BLaER1 treated with 17β-estradiol and CSF1 and Interleukin-3, amounts not matched to agents 10 nM and 100 nM (cell line): ENCODE measurements at regions not wholly inside any gene's neighbourhood (a gene's known extent, or its start where the extent isn't known, plus 50 kb on each side); places are given as distances from the start of the nearest gene placed in this dataset.

Experiments
- H3K27ac ChIP-seq, 11 experiments: shearing (Covaris generic); formaldehyde crosslinking; 2 replicates each; pipeline ENCODE4 v1.8.1; 2022
- H3K27me3 ChIP-seq, 11 experiments: shearing (Covaris generic); formaldehyde crosslinking; 2 replicates each; pipeline ENCODE4 v1.8.1; 2022
- H3K36me3 ChIP-seq, 11 experiments: shearing (Covaris generic); formaldehyde crosslinking; 2 replicates each; pipeline ENCODE4 v1.8.1; 2022
- H3K4me1 ChIP-seq, 10 experiments: shearing (Covaris generic); formaldehyde crosslinking; 2 replicates each; pipeline ENCODE4 v1.8.1; 2022
- H3K4me2 ChIP-seq, 11 experiments: shearing (Covaris generic); formaldehyde crosslinking; 2 replicates each; pipeline ENCODE4 v1.8.1; 2022
- H3K4me3 ChIP-seq, 10 experiments: shearing (Covaris generic); formaldehyde crosslinking; 2 replicates each; pipeline ENCODE4 v1.8.1; 2022
- H3K9ac ChIP-seq, 11 experiments: shearing (Covaris generic); formaldehyde crosslinking; 2 replicates each; pipeline ENCODE4 v1.8.1; 2022
- H3K9me3 ChIP-seq, 11 experiments: shearing (Covaris generic); formaldehyde crosslinking; replicated peaks in 1 of 11; 2 replicates each; pipeline ENCODE4 v1.8.1; 2022
- H4K20me1 ChIP-seq, 11 experiments: shearing (Covaris generic); formaldehyde crosslinking; 2 replicates each; pipeline ENCODE4 v1.8.1; 2022
- Cebpa-rat ChIP-seq, 11 experiments: shearing (Covaris generic); IDR thresholded peaks; 2 replicates each; pipeline ENCODE4 v1.8.1; 2022

DNA sequence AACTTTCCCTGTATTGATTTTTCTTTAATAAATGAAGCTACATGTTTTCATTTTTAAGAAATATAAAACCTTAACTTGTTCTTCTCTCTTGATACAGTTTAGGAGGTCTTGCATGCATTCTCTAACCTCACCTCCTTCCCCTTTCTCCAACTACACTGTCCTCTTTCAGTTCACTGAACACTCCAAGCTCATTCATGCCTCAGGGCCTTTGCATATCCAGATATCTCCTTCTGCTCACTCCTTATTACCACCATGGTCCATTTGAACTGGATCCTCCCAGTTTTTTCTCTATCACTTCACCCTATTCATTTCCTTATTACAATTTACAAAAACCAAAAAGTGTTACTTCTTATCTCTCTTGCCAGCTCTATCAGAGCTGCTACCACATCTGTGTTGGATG is 242.9 kb upstream of the PLEKHG7 start:
- Histone ChIP-seq H3K36me3 (no peaks in the 10 kb centered on the region), H3K4me1 (peaks cover 20 to 46% (median 30%) of the 10 kb centered on the region in 10 experiments), H3K4me2 (no peak overlapping the region), H3K27ac (no peak overlapping the region), H3K27me3 (no peaks in the 10 kb centered on the region), H3K4me3 (no peak overlapping the region), H3K9ac (no peak overlapping the region), H4K20me1 (no peaks in the 10 kb centered on the region), H3K9me3 (peaks cover 0 to 26% (median 12%) of the 10 kb centered on the region in 11 experiments; a peak in 12 of 22 replicates)
- TF ChIP-seq Cebpa-rat (IDR thresholded peaks at IDR 0.05) = no peak

DNA sequence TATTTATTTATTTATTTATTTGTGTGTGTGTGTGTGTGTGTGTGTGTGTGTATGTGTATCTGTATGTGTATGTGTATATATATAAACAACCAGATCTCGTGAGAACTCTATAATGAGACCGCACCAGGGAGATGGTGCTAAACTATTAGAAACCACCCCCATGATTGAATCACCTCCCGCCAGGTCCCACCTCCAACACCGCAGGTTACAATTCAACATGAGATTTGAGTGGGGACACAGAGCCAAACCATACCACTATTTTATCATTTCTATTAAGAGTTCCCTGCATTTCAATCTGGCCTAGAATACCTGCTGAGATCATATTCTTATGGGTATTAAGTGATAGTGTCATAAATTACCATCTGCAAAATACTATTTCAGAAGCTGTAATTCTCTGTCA is 243.8 kb upstream of the PLEKHG7 start:
- Histone ChIP-seq H4K20me1 (no peaks in the 10 kb centered on the region), H3K9ac (no peak overlapping the region), H3K4me1 (peaks cover 20 to 46% (median 30%) of the 10 kb centered on the region in 10 experiments), H3K27me3 (no peaks in the 10 kb centered on the region), H3K9me3 (peaks cover 0 to 24% (median 13%) of the 10 kb centered on the region in 11 experiments; a peak in 12 of 22 replicates), H3K4me2 (no peak overlapping the region), H3K4me3 (no peak overlapping the region), H3K27ac (no peak overlapping the region), H3K36me3 (no peaks in the 10 kb centered on the region)
- TF ChIP-seq Cebpa-rat (IDR thresholded peaks at IDR 0.05) = no peak

DNA sequence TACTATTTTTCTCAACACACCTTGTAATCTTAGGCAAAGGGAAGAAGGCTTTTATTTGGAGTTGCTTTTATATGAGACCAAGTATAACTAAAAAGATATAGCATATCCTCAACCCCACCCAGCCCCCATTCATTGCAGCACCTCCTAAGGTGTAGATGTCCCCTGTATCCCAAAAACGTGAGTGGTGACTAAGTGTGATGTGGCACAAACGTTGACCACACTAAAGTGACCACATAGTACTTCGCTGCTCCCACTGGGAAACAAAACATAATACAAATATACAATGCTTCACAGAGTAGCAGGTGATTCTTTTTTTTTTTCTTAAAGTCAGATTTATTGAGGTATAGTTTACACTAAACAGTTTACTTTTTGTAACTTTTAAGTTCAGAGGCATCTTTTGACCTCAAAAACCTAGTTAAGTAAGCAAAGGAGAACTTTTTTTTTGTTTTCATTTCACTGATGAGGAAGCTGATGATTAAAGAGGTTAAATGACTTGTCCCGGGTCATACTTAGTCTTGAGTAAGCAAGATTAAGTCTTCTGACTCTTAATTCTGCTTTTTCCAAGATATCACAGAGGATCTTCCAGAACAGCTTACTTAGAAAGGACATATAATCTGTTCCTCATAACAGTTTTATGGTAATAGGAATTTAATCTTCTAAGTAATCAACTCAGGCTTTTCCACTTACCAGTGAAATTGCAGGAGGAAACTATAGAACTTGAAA is 245.2 kb upstream of the PLEKHG7 start:
- H3K36me3 ChIP-seq = no peaks in the 10 kb centered on the region
- peak overlapping the region in 3 of 11 experiments; percentile 4 to 36 (median 19); a peak in 2 of 22 replicates for H3K4me2 ChIP-seq
- no peak overlapping the region for H3K4me3 ChIP-seq
- no peaks in the 10 kb centered on the region for H4K20me1 ChIP-seq
- peaks cover 15 to 38% (median 18%) of the 10 kb centered on the region in 10 experiments for H3K4me1 ChIP-seq
- no peak for TF ChIP-seq Cebpa-rat (IDR thresholded peaks at IDR 0.05)
- peaks cover 0 to 36% (median 15%) of the 10 kb centered on the region in 11 experiments; a peak in 14 of 22 replicates for H3K9me3 ChIP-seq
- H3K27ac ChIP-seq = peak overlapping the region in 2 of 11 experiments; percentile 1 to 9; a peak in 2 of 22 replicates
- H3K27me3 ChIP-seq = no peaks in the 10 kb centered on the region
- no peak overlapping the region for H3K9ac ChIP-seq

DNA sequence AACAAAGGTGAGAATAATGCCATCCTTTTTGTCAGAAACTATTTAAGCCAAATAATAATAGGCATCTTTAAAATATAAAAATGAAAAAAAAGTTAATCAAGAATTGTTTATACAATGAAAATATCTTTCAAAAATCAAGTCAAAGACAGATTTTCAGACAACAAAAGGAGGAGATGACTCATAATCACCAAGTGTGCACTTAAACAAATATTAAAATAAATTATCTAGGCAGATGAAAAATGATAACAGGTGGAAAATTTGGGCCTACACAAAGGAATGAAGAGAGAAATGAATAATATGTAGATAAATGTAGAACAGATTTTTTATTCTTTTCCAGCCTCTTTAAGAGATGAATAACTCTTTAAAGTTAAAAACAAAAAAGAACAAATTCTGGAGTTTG is 250.0 kb upstream of the PLEKHG7 start:
- H3K36me3 ChIP-seq = peaks cover 0 to 5% (median 0%) of the 10 kb centered on the region in 11 experiments; a peak in 3 of 22 replicates
- no peak overlapping the region for H3K9ac ChIP-seq
- H4K20me1 ChIP-seq = no peaks in the 10 kb centered on the region
- H3K4me1 ChIP-seq = peaks cover under 1 to 7% (median 4%) of the 10 kb centered on the region in 10 experiments; a peak in 18 of 20 replicates
- no peaks in the 10 kb centered on the region for H3K27me3 ChIP-seq
- no peak overlapping the region for H3K4me2 ChIP-seq
- no peak overlapping the region for H3K27ac ChIP-seq
- H3K4me3 ChIP-seq = no peak overlapping the region
- peaks cover 15 to 79% (median 57%) of the 10 kb centered on the region in 11 experiments for H3K9me3 ChIP-seq
- no peak for TF ChIP-seq Cebpa-rat (IDR thresholded peaks at IDR 0.05)

DNA sequence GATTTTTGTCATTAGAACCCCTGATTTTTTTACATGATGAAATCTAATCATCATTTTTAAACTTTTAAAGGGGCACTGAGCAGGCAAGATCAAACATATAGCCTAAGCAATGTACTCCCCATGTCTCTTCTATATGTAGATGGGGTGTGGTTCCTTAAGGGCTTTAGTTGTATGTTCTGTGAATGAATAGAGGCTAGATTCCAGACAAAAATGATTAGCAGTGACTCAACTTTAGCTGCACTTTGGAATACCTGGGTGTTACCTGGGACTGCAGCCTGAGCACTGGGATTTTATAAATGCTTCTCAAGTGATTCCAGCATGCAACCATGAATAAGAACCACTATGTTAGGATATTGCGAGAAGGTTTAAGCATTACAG is 256.7 kb upstream of the PLEKHG7 start:
- Histone ChIP-seq H4K20me1 (no peaks in the 10 kb centered on the region), H3K27ac (peak overlapping the region; percentile 83 to 95 (median 92)), H3K4me3 (peak overlapping the region in 5 of 10 experiments; percentile 18 to 40 (median 26); a peak in 5 of 20 replicates), H3K9me3 (peaks cover 6 to 61% (median 46%) of the 10 kb centered on the region in 11 experiments), H3K4me2 (peak overlapping the region; percentile 73 to 88 (median 79)), H3K36me3 (peaks cover 0 to 4% (median 0%) of the 10 kb centered on the region in 11 experiments; a peak in 1 of 22 replicates), H3K9ac (peak overlapping the region; percentile 70 to 84 (median 78); a peak in 21 of 22 replicates), H3K4me1 (peaks cover 52 to 64% (median 57%) of the 10 kb centered on the region in 10 experiments), H3K27me3 (no peaks in the 10 kb centered on the region)
- no peak for TF ChIP-seq Cebpa-rat (IDR thresholded peaks at IDR 0.05)

DNA sequence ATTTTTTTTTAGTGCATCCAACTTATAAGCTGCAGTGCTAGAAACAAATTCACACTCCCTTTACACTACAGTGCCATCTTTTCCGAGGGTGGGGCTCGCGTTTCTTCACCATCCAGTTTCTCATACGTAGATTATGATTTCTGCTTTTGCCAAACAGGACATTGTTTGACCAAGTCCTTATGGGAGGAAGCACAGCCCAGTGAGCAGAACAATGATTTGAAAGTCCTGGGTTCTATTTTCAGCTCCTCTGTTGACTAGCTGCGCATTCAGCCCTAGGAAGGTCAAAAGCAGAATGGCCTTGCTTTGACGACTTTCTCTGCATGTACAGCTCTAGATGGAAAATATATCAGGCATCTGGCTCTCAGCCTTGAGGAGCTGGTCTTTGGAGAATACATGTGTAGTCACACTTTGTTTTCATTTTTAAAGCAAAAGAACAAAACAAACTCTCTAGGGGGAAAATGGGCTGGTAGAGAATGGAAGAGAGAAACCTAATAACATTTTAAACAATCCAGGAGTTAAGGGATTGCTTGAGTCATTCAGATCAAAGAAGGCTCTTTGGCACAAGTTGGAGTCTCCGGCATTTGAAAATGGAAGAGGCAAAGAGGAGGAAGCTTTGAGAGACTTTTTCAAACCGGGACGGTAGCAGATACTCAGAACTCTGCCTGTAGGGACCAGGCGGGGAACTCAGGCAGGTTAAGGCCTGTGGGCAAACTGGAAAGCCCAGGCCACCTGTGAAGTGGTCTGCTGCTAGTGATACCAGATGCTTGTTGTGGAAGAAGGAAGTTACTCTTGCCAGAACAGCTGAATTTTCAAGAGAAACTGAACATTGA is 257.3 kb upstream of the PLEKHG7 start:
- no peaks in the 10 kb centered on the region for H3K27me3 ChIP-seq
- TF ChIP-seq Cebpa-rat (IDR thresholded peaks at IDR 0.05) = peak in 3 of 11 experiments; percentile 39 to 80 (median 67); a peak in 4 of 22 replicates
- no peaks in the 10 kb centered on the region for H4K20me1 ChIP-seq
- H3K9me3 ChIP-seq = peaks cover 0 to 61% (median 43%) of the 10 kb centered on the region in 11 experiments; a peak in 20 of 22 replicates
- H3K9ac ChIP-seq = peak overlapping the region; percentile 70 to 84 (median 78)
- H3K4me1 ChIP-seq = peaks cover 52 to 64% (median 57%) of the 10 kb centered on the region in 10 experiments
- peak overlapping the region in 9 of 10 experiments; percentile 3 to 40 (median 26); a peak in 12 of 20 replicates for H3K4me3 ChIP-seq
- peaks cover 0 to 4% (median 0%) of the 10 kb centered on the region in 11 experiments; a peak in 1 of 22 replicates for H3K36me3 ChIP-seq
- H3K27ac ChIP-seq = peak overlapping the region; percentile 83 to 95 (median 92)
- peak overlapping the region; percentile 73 to 88 (median 79) for H3K4me2 ChIP-seq

GRCh38 chr12:92444763-92445162 is 258.0 kb upstream of the PLEKHG7 start:
- H3K9ac ChIP-seq = peak overlapping the region; percentile 70 to 84 (median 78)
- peaks cover 0 to under 1% (median 0%) of the 10 kb centered on the region in 11 experiments; a peak in 1 of 22 replicates for H3K36me3 ChIP-seq
- H3K4me3 ChIP-seq = peak overlapping the region in 7 of 10 experiments; percentile 3 to 40 (median 27); a peak in 10 of 20 replicates
- H3K4me1 ChIP-seq = peaks cover 55 to 68% (median 61%) of the 10 kb centered on the region in 10 experiments
- H3K27ac ChIP-seq = peak overlapping the region; percentile 83 to 95 (median 92)
- TF ChIP-seq Cebpa-rat (IDR thresholded peaks at IDR 0.05) = no peak
- H3K27me3 ChIP-seq = no peaks in the 10 kb centered on the region
- peaks cover 0 to 54% (median 36%) of the 10 kb centered on the region in 11 experiments; a peak in 19 of 22 replicates for H3K9me3 ChIP-seq
- peak overlapping the region; percentile 73 to 88 (median 79) for H3K4me2 ChIP-seq
- no peaks in the 10 kb centered on the region for H4K20me1 ChIP-seq

GRCh38 chr12:92442782-92443181 is 260.0 kb upstream of the PLEKHG7 start:
- H3K9ac ChIP-seq = peak overlapping the region in 2 of 11 experiments; percentile 1 to 2; a peak in 1 of 22 replicates
- peaks cover 73 to 79% (median 75%) of the 10 kb centered on the region in 10 experiments for H3K4me1 ChIP-seq
- H3K27me3 ChIP-seq = no peaks in the 10 kb centered on the region
- H3K4me2 ChIP-seq = peak overlapping the region; percentile 9 to 85 (median 33); a peak in 18 of 22 replicates
- peaks cover 0 to 40% (median 18%) of the 10 kb centered on the region in 11 experiments; a peak in 16 of 22 replicates for H3K9me3 ChIP-seq
- no peak overlapping the region; a peak in 1 of 20 replicates for H3K4me3 ChIP-seq
- no peaks in the 10 kb centered on the region; a peak in 1 of 22 replicates for H3K36me3 ChIP-seq
- TF ChIP-seq Cebpa-rat (IDR thresholded peaks at IDR 0.05) = no peak
- H3K27ac ChIP-seq = peak overlapping the region in 10 of 11 experiments; percentile 83 to 95 (median 92); a peak in 17 of 22 replicates
- H4K20me1 ChIP-seq = no peaks in the 10 kb centered on the region
